Left lung (tissue), 4 donors: ENCODE measurements at regions not wholly inside any gene's neighbourhood (a gene's known extent, or its start where the extent isn't known, plus 50 kb on each side); places are given as distances from the start of the nearest gene placed in this dataset.

Experiments
- ATAC-seq: fragments of 200-7000 bp; cut with Tn5 transposase; one replicate; pipeline ENCODE4 v1.9.1; 2020; ENCODE audit warnings: moderate library complexity
- DNase-seq, 4 donors: peaks; one replicate each; pipeline ENCODE4 v3.0.0-alpha.2; 2013 to 2020
- H3K27ac ChIP-seq, 2 donors: fragments of 200-600 bp; sonication (generic) in 1 of 2; one replicate each; pipeline versions ENCODE4 v1.5.0 to v1.8.0; 2020 to 2021
- H3K27me3 ChIP-seq, 2 donors: fragments of 200-600 bp; sonication (generic) in 1 of 2; one replicate each; pipeline versions ENCODE4 v1.5.0 to v1.8.0; 2020 to 2021
- H3K36me3 ChIP-seq, 2 donors: fragments of 200-600 bp; sonication (generic) in 1 of 2; one replicate each; pipeline versions ENCODE4 v1.5.0 to v1.8.0; 2020 to 2021
- H3K4me1 ChIP-seq, 2 donors: fragments of 200-600 bp; one replicate each; pipeline ENCODE4 v1.8.0; 2021
- H3K4me3 ChIP-seq, 2 donors: fragments of 200-600 bp; sonication (generic) in 1 of 2; one replicate each; pipeline versions ENCODE4 v1.5.0 to v1.8.0; 2020 to 2021; ENCODE audit warnings: mild to moderate bottlenecking in 1 of 2
- H3K9me3 ChIP-seq, 2 donors: fragments of 200-600 bp; sonication (generic) in 1 of 2; one replicate each; pipeline versions ENCODE4 v1.5.0 to v1.8.0; 2020 to 2021
- intact Hi-C, 2 donors: fragments of 100-400 bp; cut with DNase I; formaldehyde crosslinking; loops; one replicate each; pipeline versions ENCODE4 v1.11.2 to v1.14.2; 2022
- TF ChIP-seq, protein P1 (sequence below), 2 donors: fragments of 200-600 bp; sonication (generic) in 1 of 2; IDR thresholded peaks; one replicate each; pipeline versions ENCODE4 v1.5.0 to v1.8.0; 2021; ENCODE audit warnings: antibody characterized with exemption in 2 of 2
- donor health status: DM: no; HTN: yes; CAD: no.
- donor health status: DM: no; HTN: no; CAD: no.

DNA sequence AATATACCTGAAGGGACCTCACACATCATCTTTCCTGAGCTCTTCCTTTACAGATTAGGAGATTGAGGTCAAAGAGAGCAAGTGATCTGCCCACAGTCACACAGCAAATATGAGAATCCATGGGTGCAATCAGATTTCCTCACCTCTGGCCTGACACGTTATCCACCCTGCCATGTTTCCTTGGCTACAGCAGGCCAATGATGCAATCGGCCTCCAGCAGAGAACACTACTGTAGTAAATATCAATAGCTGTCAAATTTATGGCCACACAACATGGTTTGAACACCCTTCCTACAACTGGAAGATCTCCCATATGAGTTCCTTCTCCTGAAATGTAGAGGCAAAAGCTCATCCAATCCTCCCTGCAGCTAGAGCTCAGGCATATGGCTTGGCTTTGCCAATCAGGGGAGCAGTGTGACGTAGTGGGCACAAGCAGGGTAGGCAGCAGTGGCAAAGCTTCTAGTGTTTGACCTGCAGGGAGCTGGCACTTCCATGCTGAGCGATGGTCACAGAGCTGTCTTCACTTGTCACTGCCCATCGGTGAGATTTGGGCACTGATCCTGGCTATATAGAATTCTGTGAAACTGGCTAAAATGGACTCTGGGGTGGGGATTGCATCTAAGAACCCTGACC lies 271.3 kb downstream of the TJP1 start:
- H3K4me3 ChIP-seq = no peak overlapping the region
- ATAC-seq (no peak), DNase-seq (peak in 1 of 4 donors; percentile 19)
- H3K27me3 ChIP-seq = no peaks in the 10 kb centered on the region
- TF ChIP-seq, protein P1, sequence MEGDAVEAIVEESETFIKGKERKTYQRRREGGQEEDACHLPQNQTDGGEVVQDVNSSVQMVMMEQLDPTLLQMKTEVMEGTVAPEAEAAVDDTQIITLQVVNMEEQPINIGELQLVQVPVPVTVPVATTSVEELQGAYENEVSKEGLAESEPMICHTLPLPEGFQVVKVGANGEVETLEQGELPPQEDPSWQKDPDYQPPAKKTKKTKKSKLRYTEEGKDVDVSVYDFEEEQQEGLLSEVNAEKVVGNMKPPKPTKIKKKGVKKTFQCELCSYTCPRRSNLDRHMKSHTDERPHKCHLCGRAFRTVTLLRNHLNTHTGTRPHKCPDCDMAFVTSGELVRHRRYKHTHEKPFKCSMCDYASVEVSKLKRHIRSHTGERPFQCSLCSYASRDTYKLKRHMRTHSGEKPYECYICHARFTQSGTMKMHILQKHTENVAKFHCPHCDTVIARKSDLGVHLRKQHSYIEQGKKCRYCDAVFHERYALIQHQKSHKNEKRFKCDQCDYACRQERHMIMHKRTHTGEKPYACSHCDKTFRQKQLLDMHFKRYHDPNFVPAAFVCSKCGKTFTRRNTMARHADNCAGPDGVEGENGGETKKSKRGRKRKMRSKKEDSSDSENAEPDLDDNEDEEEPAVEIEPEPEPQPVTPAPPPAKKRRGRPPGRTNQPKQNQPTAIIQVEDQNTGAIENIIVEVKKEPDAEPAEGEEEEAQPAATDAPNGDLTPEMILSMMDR (IDR thresholded peaks at IDR 0.05) = no peak
- no peaks in the 10 kb centered on the region for H3K36me3 ChIP-seq
- H3K9me3 ChIP-seq = peaks cover 0 to 13% of the 10 kb centered on the region in 2 donors
- intact Hi-C loops = no loop called here
- H3K4me1 ChIP-seq = no peaks in the 10 kb centered on the region
- H3K27ac ChIP-seq = no peak overlapping the region

DNA sequence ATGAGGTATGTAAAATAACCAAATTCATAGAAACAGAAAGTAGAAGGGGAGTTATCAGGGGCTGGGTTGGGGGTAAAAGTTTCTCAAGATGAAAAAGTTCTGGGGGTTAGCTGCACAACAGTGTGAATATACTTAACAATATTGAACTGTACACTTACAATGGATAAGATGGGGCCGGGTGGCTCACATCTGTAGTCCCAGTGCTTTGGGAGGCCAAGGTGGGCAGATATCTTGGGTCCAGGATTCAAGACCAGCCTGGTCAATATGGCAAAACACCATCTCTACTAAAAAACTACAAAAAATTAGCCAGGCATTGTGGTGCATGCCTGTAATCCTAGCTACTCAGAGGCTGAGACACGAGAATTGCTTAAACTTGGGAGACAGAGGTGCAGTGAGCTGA lies 274.3 kb downstream of the TJP1 start:
- H3K4me1 ChIP-seq = no peaks in the 10 kb centered on the region
- TF ChIP-seq, protein P1 (IDR thresholded peaks at IDR 0.05) = no peak
- no peaks in the 10 kb centered on the region for H3K27me3 ChIP-seq
- intact Hi-C loops = no loop called here
- no peak overlapping the region for H3K27ac ChIP-seq
- H3K4me3 ChIP-seq = no peak overlapping the region
- no peak for ATAC-seq
- H3K36me3 ChIP-seq = no peaks in the 10 kb centered on the region
- peaks cover 0 to 20% of the 10 kb centered on the region in 2 donors for H3K9me3 ChIP-seq
- DNase-seq = no peak

DNA sequence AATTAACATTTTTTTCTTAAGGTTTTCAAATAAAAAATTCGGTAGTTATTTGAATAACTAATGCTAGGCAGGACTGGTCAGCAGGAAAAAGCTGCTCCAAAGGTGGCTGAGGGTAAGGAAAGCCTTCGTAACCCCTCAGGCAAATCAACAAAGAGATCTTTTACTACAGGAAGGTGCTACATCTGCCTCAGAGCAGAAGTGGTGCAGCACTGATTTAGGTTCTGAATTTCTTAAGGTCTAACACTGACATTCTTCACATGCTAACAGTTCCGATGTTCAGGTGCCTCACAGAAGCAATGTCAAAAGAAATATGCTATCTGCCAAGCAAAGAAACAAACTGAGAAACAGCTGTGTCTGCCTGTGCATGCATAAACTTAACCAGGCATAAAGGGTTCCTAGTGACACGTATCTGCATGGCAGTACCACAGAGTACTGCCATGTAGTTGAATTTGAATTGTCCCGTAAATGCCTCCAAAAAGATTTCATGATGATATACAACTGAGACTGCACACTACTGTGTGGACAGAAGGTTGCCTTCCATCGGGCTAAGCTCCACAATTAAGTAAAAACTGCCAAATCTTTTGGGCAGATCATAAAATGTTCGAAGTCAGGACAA lies 275.0 kb upstream of the NSMCE3 start:
- TF ChIP-seq, protein P1 (IDR thresholded peaks at IDR 0.05) = no peak
- DNase-seq = no peak
- Histone ChIP-seq H3K36me3 (no peaks in the 10 kb centered on the region), H3K9me3 (peaks cover 0 to 20% of the 10 kb centered on the region in 2 donors), H3K27ac (no peak overlapping the region), H3K4me3 (no peak overlapping the region), H3K4me1 (no peaks in the 10 kb centered on the region), H3K27me3 (no peaks in the 10 kb centered on the region)
- no peak for ATAC-seq
- intact Hi-C loops = no loop called here

DNA sequence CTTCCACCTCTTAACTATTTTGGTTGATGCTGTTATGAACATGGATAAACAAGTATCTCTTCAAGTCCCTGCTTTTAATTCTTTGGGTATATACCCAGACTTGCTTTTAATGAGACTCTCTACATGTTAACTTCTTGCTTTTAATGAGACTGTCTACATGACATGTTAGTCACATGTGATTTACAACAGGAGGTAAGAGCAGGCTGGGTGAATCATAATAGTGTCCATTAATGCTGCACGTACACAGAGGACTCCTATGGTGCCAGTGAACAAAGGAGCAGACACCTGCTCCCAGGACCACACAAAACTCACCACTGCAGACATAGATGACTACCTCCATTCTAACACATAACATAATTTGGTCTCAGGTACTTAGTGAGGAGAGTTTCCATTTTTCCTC lies 273.4 kb upstream of the NSMCE3 start:
- no peaks in the 10 kb centered on the region for H3K4me1 ChIP-seq
- intact Hi-C loops = no loop called here
- no peak for DNase-seq
- TF ChIP-seq, protein P1 (IDR thresholded peaks at IDR 0.05) = no peak
- no peaks in the 10 kb centered on the region for H3K36me3 ChIP-seq
- H3K9me3 ChIP-seq = peaks cover 0 to 20% of the 10 kb centered on the region in 2 donors
- H3K27me3 ChIP-seq = no peaks in the 10 kb centered on the region
- no peak for ATAC-seq
- no peak overlapping the region for H3K27ac ChIP-seq
- no peak overlapping the region for H3K4me3 ChIP-seq

DNA sequence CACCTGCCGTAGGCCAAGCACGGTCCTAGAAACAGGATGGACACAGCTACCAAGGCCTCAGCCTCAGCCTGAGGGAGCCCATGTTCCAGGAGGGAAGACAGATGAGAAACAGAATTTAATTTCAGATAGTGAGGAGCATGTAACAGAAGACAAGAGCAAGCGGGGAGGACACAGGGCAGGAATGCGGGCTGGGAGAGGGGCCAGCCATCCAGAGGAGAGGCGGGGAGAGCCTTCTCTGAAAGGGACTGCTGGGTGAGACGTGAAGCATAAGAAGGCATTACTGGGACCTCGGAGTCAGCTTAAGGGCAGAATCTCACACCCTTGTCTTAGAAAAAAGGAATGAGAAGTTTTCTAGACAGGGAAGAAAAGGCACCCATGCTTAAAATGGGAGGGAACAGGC lies 271.7 kb upstream of the NSMCE3 start:
- no peak overlapping the region for H3K4me3 ChIP-seq
- H3K27me3 ChIP-seq = no peaks in the 10 kb centered on the region
- ATAC-seq (no peak), DNase-seq (no peak)
- intact Hi-C loops = no loop called here
- no peaks in the 10 kb centered on the region for H3K36me3 ChIP-seq
- H3K9me3 ChIP-seq = peaks cover 0 to 10% of the 10 kb centered on the region in 2 donors
- TF ChIP-seq, protein P1 (IDR thresholded peaks at IDR 0.05) = no peak
- no peak overlapping the region for H3K27ac ChIP-seq
- no peaks in the 10 kb centered on the region for H3K4me1 ChIP-seq
